Mesenchymal stem cell (in vitro differentiated cells and primary cell): ENCODE measurements at regions not wholly inside any gene's neighbourhood (a gene's known extent, or its start where the extent isn't known, plus 50 kb on each side); places are given as distances from the start of the nearest gene placed in this dataset.
"Not testable (repeated sequence)": the region's sequence is repeated elsewhere in the genome, so short reads cannot be mapped to it uniquely, and the experiment has no call there.

Experiments
- DNase-seq: peaks from one replicate; pipeline ENCODE4 v3.0.0-alpha.2; 2013
- H2AFZ ChIP-seq: one replicate; pipeline ENCODE4 v1.6.1; 2013; ENCODE audit warnings: low read depth, mild to moderate bottlenecking, control low read depth, inconsistent platforms, low read length, moderate library complexity
- H2AK5ac ChIP-seq: 2 replicates; pipeline ENCODE4 v1.6.1; 2013; ENCODE audit warnings: low read length, moderate library complexity, mild to moderate bottlenecking, inconsistent platforms; ENCODE audit not compliant: severe bottlenecking
- H2BK120ac ChIP-seq: one replicate; pipeline ENCODE4 v1.6.1; 2013; ENCODE audit warnings: low read depth, mild to moderate bottlenecking, inconsistent platforms, low read length, moderate library complexity
- H2BK12ac ChIP-seq, 2 experiments: one replicate each; pipeline ENCODE4 v1.6.1; 2013; ENCODE audit warnings: inconsistent platforms in 2 of 2, low read length in 2 of 2, mild to moderate bottlenecking in 2 of 2, moderate library complexity in 2 of 2, control low read depth in 1 of 2
- H2BK15ac ChIP-seq: one replicate; pipeline ENCODE4 v1.6.1; 2013; ENCODE audit warnings: mild to moderate bottlenecking, low read depth, inconsistent platforms; ENCODE audit not compliant: poor library complexity, severe bottlenecking
- H2BK5ac ChIP-seq: 2 replicates; pipeline ENCODE4 v1.6.1; 2013; ENCODE audit warnings: low read depth, mild to moderate bottlenecking, low read length, control low read depth, inconsistent platforms; ENCODE audit not compliant: poor library complexity, severe bottlenecking
- H3K14ac ChIP-seq, 2 experiments: one replicate each; pipeline ENCODE4 v1.6.1; 2013; ENCODE audit warnings: inconsistent platforms in 2 of 2, low read length in 2 of 2, control low read depth in 1 of 2, mild to moderate bottlenecking in 1 of 2, moderate library complexity in 1 of 2
- H3K18ac ChIP-seq, 2 experiments: one replicate each; pipeline ENCODE4 v1.6.1; 2013; ENCODE audit warnings: inconsistent platforms in 2 of 2, low read length in 2 of 2, control low read depth in 1 of 2, low read depth in 1 of 2, mild to moderate bottlenecking in 1 of 2
- H3K23ac ChIP-seq, 2 experiments: one replicate each; pipeline ENCODE4 v1.6.1; 2013; ENCODE audit warnings: inconsistent platforms in 2 of 2, low read length in 2 of 2, mild to moderate bottlenecking in 2 of 2, moderate library complexity in 2 of 2, control low read depth in 1 of 2
- H3K27ac ChIP-seq: 2 replicates; pipeline ENCODE4 v1.5.1; 2013; ENCODE audit warnings: mild to moderate bottlenecking, moderate library complexity, low read length, control low read depth, inconsistent platforms; ENCODE audit not compliant: poor library complexity, severe bottlenecking
- H3K27me3 ChIP-seq, 2 experiments: 2 replicates each; pipeline versions ENCODE4 v1.6.1 to v1.7.0; 2013; ENCODE audit warnings: low read length in 2 of 2, mild to moderate bottlenecking in 2 of 2, moderate library complexity in 2 of 2, control low read depth in 1 of 2, inconsistent platforms in 1 of 2; ENCODE audit not compliant: control insufficient read depth in 1 of 2, insufficient read depth in 1 of 2
- H3K36me3 ChIP-seq, 2 experiments: 2 replicates each; pipeline versions ENCODE4 v1.6.1 to v1.7.0; 2013; ENCODE audit warnings: low read length in 2 of 2, control low read depth in 1 of 2, inconsistent platforms in 1 of 2, low read depth in 1 of 2, mild to moderate bottlenecking in 1 of 2; ENCODE audit not compliant: insufficient read depth in 2 of 2, control insufficient read depth in 1 of 2
- H3K4ac ChIP-seq, 2 experiments: one replicate each; pipeline ENCODE4 v1.6.1; 2013; ENCODE audit warnings: inconsistent platforms in 2 of 2, low read length in 2 of 2, mild to moderate bottlenecking in 2 of 2, moderate library complexity in 2 of 2, control low read depth in 1 of 2, low read depth in 1 of 2
- H3K4me1 ChIP-seq: 2 replicates; pipeline ENCODE4 v1.6.1; 2013; ENCODE audit warnings: low read depth, low read length, control low read depth; ENCODE audit not compliant: control insufficient read depth, insufficient read depth
- H3K4me2 ChIP-seq: 2 replicates; pipeline ENCODE4 v1.6.1; 2013; ENCODE audit warnings: low read length, mild to moderate bottlenecking, inconsistent platforms; ENCODE audit not compliant: poor library complexity, severe bottlenecking
- H3K4me3 ChIP-seq, 2 experiments: 2 replicates each; pipeline versions ENCODE4 v1.5.1 to v1.7.0; 2013; ENCODE audit warnings: low read length in 2 of 2, mild to moderate bottlenecking in 2 of 2, control low read depth in 1 of 2, low read depth in 1 of 2; ENCODE audit not compliant: insufficient read depth in 1 of 2
- H3K79me1 ChIP-seq: replicated peaks from 2 replicates; pipeline ENCODE4 v1.6.1; 2013; ENCODE audit warnings: mild to moderate bottlenecking, control low read depth, low read length, inconsistent platforms; ENCODE audit not compliant: poor library complexity, severe bottlenecking
- H3K9ac ChIP-seq: 2 replicates; pipeline ENCODE4 v1.7.0; 2013; ENCODE audit warnings: mild to moderate bottlenecking, low read length, moderate library complexity
- H3K9me3 ChIP-seq: 2 replicates; pipeline ENCODE4 v1.7.0; 2013; ENCODE audit warnings: mild to moderate bottlenecking, low read length; ENCODE audit not compliant: control insufficient read depth
- H4K8ac ChIP-seq: one replicate; pipeline ENCODE4 v1.6.1; 2013; ENCODE audit warnings: inconsistent platforms, mild to moderate bottlenecking, low read length, moderate library complexity
- H4K91ac ChIP-seq: one replicate; pipeline ENCODE4 v1.6.1; 2013; ENCODE audit warnings: mild to moderate bottlenecking, low read length, inconsistent platforms
- WGBS: methylation state at CpG from one replicate; pipeline ENCODE4 v1.1.7; 2013; ENCODE audit warnings: mixed read lengths; 5-methylcytosine and 5-hydroxymethylcytosine counted together

DNA sequence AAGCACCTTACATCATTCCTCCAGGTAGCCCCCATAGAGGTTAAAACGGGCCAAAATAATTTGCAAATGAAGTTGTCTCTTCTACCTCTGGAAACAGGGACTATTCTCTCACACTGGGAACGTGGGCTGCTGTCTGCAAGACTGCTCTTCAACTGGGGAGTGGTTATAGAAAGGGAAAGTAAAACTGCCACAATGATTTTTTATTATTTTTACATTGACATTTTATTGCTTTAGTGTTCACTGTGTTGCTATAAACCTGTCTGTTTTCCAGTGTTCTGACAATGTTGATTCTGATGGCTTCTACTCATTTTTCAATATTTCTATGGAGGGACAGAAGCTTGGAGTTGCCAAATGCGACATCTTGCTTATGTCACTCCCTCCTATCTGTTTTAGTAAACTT is 115.1 kb upstream of the ANTXRL start:
- H3K9me3 ChIP-seq: peaks cover 9% of the 10 kb centered on the region
- H2AFZ ChIP-seq: no peak overlapping the region
- H3K4me1 ChIP-seq: no peaks in the 10 kb centered on the region
- no peak overlapping the region for H3K4me3 ChIP-seq
- H3K27me3 ChIP-seq: peaks cover 0 to 3% of the 10 kb centered on the region in 2 experiments
- H3K9ac ChIP-seq: no peak overlapping the region
- H3K36me3 ChIP-seq: no peaks in the 10 kb centered on the region
- 50% methylated on average over 3 of the region's 3 CpGs for WGBS
- H3K14ac ChIP-seq: no peak overlapping the region
- H3K18ac ChIP-seq: no peak overlapping the region
- H3K4ac ChIP-seq: no peak overlapping the region
- no peak overlapping the region for H3K4me2 ChIP-seq
- no peak overlapping the region for H2AK5ac ChIP-seq
- H3K23ac ChIP-seq: no peak overlapping the region
- no peak overlapping the region for H2BK15ac ChIP-seq
- H2BK5ac ChIP-seq: no peak overlapping the region
- no peak overlapping the region for H2BK12ac ChIP-seq
- no peaks in the 10 kb centered on the region for H3K79me1 ChIP-seq
- H4K8ac ChIP-seq: no peak overlapping the region
- peak; percentile 10 for DNase-seq
- no peak overlapping the region for H2BK120ac ChIP-seq
- no peak overlapping the region for H4K91ac ChIP-seq
- no peak overlapping the region for H3K27ac ChIP-seq

DNA sequence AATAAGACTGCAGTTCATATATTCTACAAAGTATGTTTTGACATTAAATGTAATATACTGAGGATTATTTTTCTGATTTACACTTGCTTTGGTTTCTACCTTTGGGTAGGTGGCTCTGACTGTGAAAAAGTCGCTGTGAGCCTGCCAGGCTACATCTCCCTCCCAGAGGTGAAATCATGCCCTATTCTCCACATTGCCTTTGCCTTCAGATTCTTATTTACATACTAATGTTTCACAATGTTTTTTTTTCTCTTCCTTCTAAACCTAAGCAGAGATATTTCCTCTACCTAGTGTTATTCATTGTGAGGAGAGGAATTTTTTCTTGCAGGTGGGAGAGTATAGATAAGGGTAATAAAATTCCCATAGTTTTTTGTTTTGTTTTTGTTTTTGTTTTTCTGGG is 111.5 kb upstream of the ANTXRL start:
- peaks cover 0 to 3% of the 10 kb centered on the region in 2 experiments for H3K27me3 ChIP-seq
- no peak overlapping the region for H3K23ac ChIP-seq
- no peak overlapping the region for H3K4me2 ChIP-seq
- 44% methylated on average over 1 of the region's 1 CpG for WGBS
- no peak overlapping the region for H2AFZ ChIP-seq
- no peak for DNase-seq
- no peak overlapping the region for H2BK15ac ChIP-seq
- no peak overlapping the region for H2BK5ac ChIP-seq
- H3K14ac ChIP-seq: no peak overlapping the region
- H3K79me1 ChIP-seq: no peaks in the 10 kb centered on the region
- no peak overlapping the region for H2BK120ac ChIP-seq
- no peak overlapping the region for H4K91ac ChIP-seq
- no peaks in the 10 kb centered on the region for H3K36me3 ChIP-seq
- H3K9me3 ChIP-seq: peaks cover 4% of the 10 kb centered on the region
- no peak overlapping the region for H3K4me3 ChIP-seq
- no peak overlapping the region for H2AK5ac ChIP-seq
- H4K8ac ChIP-seq: no peak overlapping the region
- H3K27ac ChIP-seq: no peak overlapping the region
- no peak overlapping the region for H2BK12ac ChIP-seq
- H3K4ac ChIP-seq: no peak overlapping the region
- H3K18ac ChIP-seq: no peak overlapping the region
- H3K9ac ChIP-seq: no peak overlapping the region
- no peaks in the 10 kb centered on the region for H3K4me1 ChIP-seq

DNA sequence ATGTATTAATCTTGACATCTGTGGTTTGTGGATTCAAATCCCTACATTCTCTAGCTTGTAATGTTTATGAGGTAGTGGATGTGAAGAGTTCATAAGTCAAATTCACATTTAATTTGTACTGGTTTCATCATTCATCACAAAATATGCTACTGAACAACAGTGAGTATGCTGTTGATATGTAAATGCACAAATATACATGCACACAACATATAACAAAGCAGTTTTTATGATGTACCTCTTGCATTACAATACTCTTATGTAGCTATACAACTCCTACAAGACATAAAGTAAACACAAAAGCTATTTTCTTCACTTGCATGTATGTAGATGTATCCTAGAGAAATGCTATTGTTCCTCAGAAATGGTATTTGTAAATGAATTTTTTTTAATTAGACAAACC is 111.0 kb upstream of the ANTXRL start:
- no peak overlapping the region for H3K4me3 ChIP-seq
- no peak overlapping the region for H2BK120ac ChIP-seq
- no peak overlapping the region for H3K14ac ChIP-seq
- H2BK15ac ChIP-seq: no peak overlapping the region
- H2AK5ac ChIP-seq: no peak overlapping the region
- no peak overlapping the region for H2AFZ ChIP-seq
- H3K4me2 ChIP-seq: no peak overlapping the region
- peaks cover 0 to 3% of the 10 kb centered on the region in 2 experiments for H3K27me3 ChIP-seq
- H3K9ac ChIP-seq: no peak overlapping the region
- no peak overlapping the region for H4K91ac ChIP-seq
- no peak overlapping the region for H2BK12ac ChIP-seq
- H4K8ac ChIP-seq: no peak overlapping the region
- no peak overlapping the region for H3K23ac ChIP-seq
- no peak overlapping the region for H3K18ac ChIP-seq
- no peaks in the 10 kb centered on the region for H3K36me3 ChIP-seq
- H3K79me1 ChIP-seq: no peaks in the 10 kb centered on the region
- no peak overlapping the region for H3K27ac ChIP-seq
- H2BK5ac ChIP-seq: no peak overlapping the region
- H3K9me3 ChIP-seq: peaks cover 2% of the 10 kb centered on the region
- no peak for DNase-seq
- no peaks in the 10 kb centered on the region for H3K4me1 ChIP-seq
- no peak overlapping the region for H3K4ac ChIP-seq

DNA sequence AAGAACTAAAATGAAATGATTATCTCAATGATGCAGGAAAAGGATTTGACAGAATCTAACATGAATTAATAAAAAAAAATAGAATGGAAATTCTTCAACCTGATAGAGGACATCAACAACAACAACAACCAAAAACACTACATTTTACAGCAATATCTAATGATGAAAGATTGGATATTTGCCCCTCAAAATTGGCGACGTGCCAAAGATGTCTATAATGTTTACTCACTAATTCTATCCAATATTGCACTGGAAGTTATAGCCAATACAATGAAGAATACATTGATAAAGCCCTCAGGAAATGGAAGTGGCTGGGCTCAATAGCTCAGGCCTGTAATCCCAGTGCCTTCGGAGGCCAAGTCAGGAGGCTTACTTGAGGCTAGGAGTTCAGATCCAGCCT is 99.4 kb upstream of the ANTXRL start:
- not testable (repeated sequence) for H2BK120ac ChIP-seq, H3K4me2 ChIP-seq, H3K79me1 ChIP-seq, H3K9ac ChIP-seq, H3K4ac ChIP-seq, H2BK5ac ChIP-seq, H3K9me3 ChIP-seq, H3K14ac ChIP-seq, DNase-seq, H3K18ac ChIP-seq, H2AK5ac ChIP-seq, H3K4me3 ChIP-seq, H4K91ac ChIP-seq, H3K27me3 ChIP-seq, H3K23ac ChIP-seq, H4K8ac ChIP-seq, H3K4me1 ChIP-seq, H3K27ac ChIP-seq, H3K36me3 ChIP-seq, H2BK15ac ChIP-seq, H2BK12ac ChIP-seq, H2AFZ ChIP-seq
- 87% methylated on average over 3 of the region's 3 CpGs for WGBS
